ENCODE measurements at regions not wholly inside any gene's neighbourhood (a gene's known extent, or its start where the extent isn't known, plus 50 kb on each side); places are given as distances from the start of the nearest gene placed in this dataset.
"Not testable (repeated sequence)": the region's sequence is repeated elsewhere in the genome, so short reads cannot be mapped to it uniquely, and the experiment has no call there.

DNA sequence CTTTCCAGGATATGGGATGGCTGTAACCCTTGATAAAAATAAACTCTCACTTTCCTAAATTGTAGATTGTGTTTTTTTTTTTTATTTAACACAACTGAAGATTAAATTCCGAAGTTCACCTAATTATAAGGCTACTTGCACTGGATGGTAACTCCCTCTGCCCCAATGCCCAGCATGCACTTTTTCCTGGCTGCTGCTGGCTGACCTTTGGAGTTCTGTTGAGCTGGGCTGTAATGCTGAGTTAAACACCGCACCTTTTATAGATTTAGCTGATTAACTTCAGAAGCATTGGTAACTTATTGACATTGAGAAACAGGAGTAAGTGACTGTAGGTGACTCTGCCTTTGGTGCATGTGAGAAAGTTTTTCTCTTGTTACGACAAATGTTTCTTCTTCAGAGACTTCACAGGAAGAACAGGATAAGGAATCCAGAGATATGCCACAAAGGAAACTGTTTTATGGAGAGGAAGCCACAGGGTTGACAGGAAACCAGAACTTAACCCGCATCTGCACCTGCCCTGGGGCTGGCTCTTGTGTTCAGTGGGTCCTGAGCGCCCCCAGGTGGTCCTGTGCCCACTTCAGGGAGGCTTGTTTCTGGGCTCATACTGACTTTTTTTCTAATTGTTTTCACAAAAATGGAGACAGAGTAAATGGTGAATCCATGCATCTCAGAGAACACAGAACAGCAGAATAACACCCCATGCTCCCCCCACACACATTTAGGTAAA is 1240.3 kb downstream of the TMEM121 start:
- H3K4me1 ChIP-seq (ENCODE audit: control insufficient read depth, insufficient read depth, low read length); H3K4me3 ChIP-seq (ENCODE audit: low read length); H3K36me3 ChIP-seq (ENCODE audit: control insufficient read depth, insufficient read depth, low read length); H3K27ac ChIP-seq (ENCODE audit: low read length); H3K9me3 ChIP-seq (ENCODE audit: control insufficient read depth, low read depth, low read length); H3K27me3 ChIP-seq (ENCODE audit: control insufficient read depth, insufficient read depth, low read length): not testable (repeated sequence)
- DNase-seq, result peak in 1 of 2 donors; percentile 0
- no CpG with 5 or more reads among the region's 5 CpGs for WGBS (ENCODE audit: insufficient coverage, low lambda C conversion rate)

GRCh38 chr14:106768230-106768629 is 1241.8 kb downstream of the TMEM121 start:
- H3K4me1 ChIP-seq (ENCODE audit: control insufficient read depth, insufficient read depth, low read length); H3K4me3 ChIP-seq (ENCODE audit: low read length); H3K36me3 ChIP-seq (ENCODE audit: control insufficient read depth, insufficient read depth, low read length); H3K9me3 ChIP-seq (ENCODE audit: control insufficient read depth, low read depth, low read length); H3K27me3 ChIP-seq (ENCODE audit: control insufficient read depth, insufficient read depth, low read length); H3K27ac ChIP-seq (ENCODE audit: low read length): not testable (repeated sequence)
- WGBS (ENCODE audit: insufficient coverage, low lambda C conversion rate), result no CpG with 5 or more reads among the region's 8 CpGs
- peak in 1 of 2 donors; percentile 0 for DNase-seq

- DNase-seq; H3K9me3 ChIP-seq (ENCODE audit: control insufficient read depth, low read depth, low read length); H3K36me3 ChIP-seq (ENCODE audit: control insufficient read depth, insufficient read depth, low read length); H3K27ac ChIP-seq (ENCODE audit: low read length); H3K4me1 ChIP-seq (ENCODE audit: control insufficient read depth, insufficient read depth, low read length); H3K27me3 ChIP-seq (ENCODE audit: control insufficient read depth, insufficient read depth, low read length); H3K4me3 ChIP-seq (ENCODE audit: low read length): not testable (repeated sequence)
- 82% methylated on average over 2 of the region's 8 CpGs for WGBS (ENCODE audit: insufficient coverage, low lambda C conversion rate)
These were observed 1242.8 kb downstream of the TMEM121 start for GRCh38 chr14:106768972-106769700.

GRCh38 chr14:106770158-106770672 is 1243.8 kb downstream of the TMEM121 start:
- not testable (repeated sequence) for H3K4me1 ChIP-seq (ENCODE audit: control insufficient read depth, insufficient read depth, low read length); H3K4me3 ChIP-seq (ENCODE audit: low read length); H3K9me3 ChIP-seq (ENCODE audit: control insufficient read depth, low read depth, low read length); H3K27me3 ChIP-seq (ENCODE audit: control insufficient read depth, insufficient read depth, low read length); H3K36me3 ChIP-seq (ENCODE audit: control insufficient read depth, insufficient read depth, low read length); H3K27ac ChIP-seq (ENCODE audit: low read length)
- peak in 1 of 2 donors; percentile 0 for DNase-seq
- WGBS (ENCODE audit: insufficient coverage, low lambda C conversion rate), result no CpG with 5 or more reads among the region's 5 CpGs

GRCh38 chr14:106774889-106775480 is 1248.6 kb downstream of the TMEM121 start:
- H3K4me3 ChIP-seq (ENCODE audit: low read length); H3K4me1 ChIP-seq (ENCODE audit: control insufficient read depth, insufficient read depth, low read length); H3K27me3 ChIP-seq (ENCODE audit: control insufficient read depth, insufficient read depth, low read length); H3K27ac ChIP-seq (ENCODE audit: low read length); DNase-seq; H3K9me3 ChIP-seq (ENCODE audit: control insufficient read depth, low read depth, low read length); H3K36me3 ChIP-seq (ENCODE audit: control insufficient read depth, insufficient read depth, low read length): not testable (repeated sequence)
- WGBS (ENCODE audit: insufficient coverage, low lambda C conversion rate), result 0% methylated on average over 1 of the region's 11 CpGs

DNA sequence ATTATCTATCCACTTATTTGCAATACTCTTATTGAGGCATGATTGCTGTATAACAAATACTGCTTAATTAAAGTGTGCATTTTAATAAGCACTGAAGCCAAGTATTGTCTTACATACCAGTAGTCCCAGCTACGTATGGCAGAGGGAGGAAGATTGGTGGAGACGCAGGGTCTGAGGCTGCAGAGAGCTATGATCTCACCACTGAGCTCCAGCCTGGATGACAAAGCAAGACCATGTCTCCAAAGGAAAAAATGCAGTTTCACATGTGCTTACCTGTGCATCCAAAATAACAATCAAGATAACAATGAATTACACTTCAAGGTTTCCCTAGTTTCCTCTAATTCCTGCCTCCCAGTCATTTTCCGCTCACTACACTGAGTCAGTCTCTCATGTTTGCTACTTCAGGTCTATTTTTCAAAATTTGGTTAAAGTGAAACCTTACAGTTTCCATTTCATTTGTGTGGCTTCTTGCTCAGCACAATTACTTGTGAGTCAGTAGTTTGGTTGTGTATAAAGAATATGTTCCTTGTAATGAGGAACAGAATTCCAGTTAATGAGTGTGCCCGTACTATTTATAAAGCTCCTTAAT is 1250.1 kb downstream of the TMEM121 start:
- no peak overlapping the region for H3K4me3 ChIP-seq (ENCODE audit: low read length)
- H3K27me3 ChIP-seq (ENCODE audit: control insufficient read depth, insufficient read depth, low read length), result no peaks in the 10 kb centered on the region
- peaks cover 3% of the 10 kb centered on the region for H3K9me3 ChIP-seq (ENCODE audit: control insufficient read depth, low read depth, low read length)
- 86% methylated on average over 2 of the region's 4 CpGs for WGBS (ENCODE audit: insufficient coverage, low lambda C conversion rate)
- no peaks in the 10 kb centered on the region for H3K4me1 ChIP-seq (ENCODE audit: control insufficient read depth, insufficient read depth, low read length)
- H3K36me3 ChIP-seq (ENCODE audit: control insufficient read depth, insufficient read depth, low read length), result no peaks in the 10 kb centered on the region
- H3K27ac ChIP-seq (ENCODE audit: low read length), result no peak overlapping the region
- no peak for DNase-seq

DNA sequence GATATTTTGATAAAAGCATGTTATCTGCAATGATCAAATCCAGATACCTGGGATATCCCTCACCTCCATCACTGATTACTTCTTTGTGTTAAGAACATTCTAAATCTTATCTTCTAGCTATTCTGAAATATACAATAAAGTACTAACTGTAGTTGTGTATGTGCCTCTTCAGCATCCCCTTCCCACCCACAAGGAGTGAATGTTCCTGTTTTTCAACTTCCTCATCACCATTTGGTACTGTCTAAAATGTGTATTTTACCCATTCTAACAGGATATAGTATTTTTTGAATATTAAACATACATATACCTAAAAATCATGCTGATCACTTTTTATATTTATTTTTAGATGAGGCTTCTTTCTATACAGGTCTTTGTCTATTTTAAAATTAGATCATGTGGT is 1252.6 kb downstream of the TMEM121 start:
- Histone ChIP-seq H3K4me1 (ENCODE audit: control insufficient read depth, insufficient read depth, low read length) (no peaks in the 10 kb centered on the region), H3K4me3 (ENCODE audit: low read length) (no peak overlapping the region), H3K27ac (ENCODE audit: low read length) (no peak overlapping the region), H3K9me3 (ENCODE audit: control insufficient read depth, low read depth, low read length) (peaks cover 3% of the 10 kb centered on the region), H3K27me3 (ENCODE audit: control insufficient read depth, insufficient read depth, low read length) (no peaks in the 10 kb centered on the region), H3K36me3 (ENCODE audit: control insufficient read depth, insufficient read depth, low read length) (no peaks in the 10 kb centered on the region)
- DNase-seq, result no peak

GRCh38 chr14:106786697-106787096 is 1260.3 kb downstream of the TMEM121 start:
- Histone ChIP-seq H3K9me3 (ENCODE audit: control insufficient read depth, low read depth, low read length) (no peaks in the 10 kb centered on the region), H3K27me3 (ENCODE audit: control insufficient read depth, insufficient read depth, low read length) (no peaks in the 10 kb centered on the region), H3K27ac (ENCODE audit: low read length) (no peak overlapping the region), H3K36me3 (ENCODE audit: control insufficient read depth, insufficient read depth, low read length) (no peaks in the 10 kb centered on the region), H3K4me1 (ENCODE audit: control insufficient read depth, insufficient read depth, low read length) (no peaks in the 10 kb centered on the region), H3K4me3 (ENCODE audit: low read length) (no peak overlapping the region)
- no CpG with 5 or more reads among the region's 1 CpG for WGBS (ENCODE audit: insufficient coverage, low lambda C conversion rate)
- no peak for DNase-seq

DNA sequence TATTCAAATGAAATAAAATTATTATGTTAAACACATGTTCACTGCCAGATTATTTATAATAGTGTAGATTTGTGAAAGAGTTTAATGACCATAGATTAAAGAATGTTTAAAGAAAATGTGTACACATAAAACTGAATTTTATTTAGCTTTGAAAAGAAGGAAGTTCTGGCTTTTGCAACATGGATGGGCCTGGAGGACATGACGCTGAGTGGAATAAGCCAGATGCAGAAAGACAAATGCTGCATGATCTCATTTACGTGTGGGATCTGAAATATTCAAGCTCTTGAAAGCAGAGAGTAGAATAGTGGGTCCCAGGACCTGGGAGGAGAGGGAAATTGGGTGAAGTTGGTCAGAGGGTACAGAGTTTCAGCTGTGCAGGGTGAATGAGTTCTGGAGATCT is 1261.2 kb downstream of the TMEM121 start:
- WGBS (ENCODE audit: insufficient coverage, low lambda C conversion rate), result no CpG with 5 or more reads among the region's 2 CpGs
- no peaks in the 10 kb centered on the region for H3K27me3 ChIP-seq (ENCODE audit: control insufficient read depth, insufficient read depth, low read length)
- H3K27ac ChIP-seq (ENCODE audit: low read length), result no peak overlapping the region
- no peaks in the 10 kb centered on the region for H3K9me3 ChIP-seq (ENCODE audit: control insufficient read depth, low read depth, low read length)
- no peaks in the 10 kb centered on the region for H3K36me3 ChIP-seq (ENCODE audit: control insufficient read depth, insufficient read depth, low read length)
- H3K4me1 ChIP-seq (ENCODE audit: control insufficient read depth, insufficient read depth, low read length), result no peaks in the 10 kb centered on the region
- no peak for DNase-seq
- H3K4me3 ChIP-seq (ENCODE audit: low read length), result no peak overlapping the region

- WGBS (ENCODE audit: insufficient coverage, low lambda C conversion rate), result no CpG with 5 or more reads among the region's 6 CpGs
- Histone ChIP-seq H3K27me3 (ENCODE audit: control insufficient read depth, insufficient read depth, low read length) (no peaks in the 10 kb centered on the region), H3K36me3 (ENCODE audit: control insufficient read depth, insufficient read depth, low read length) (no peaks in the 10 kb centered on the region), H3K27ac (ENCODE audit: low read length) (no peak overlapping the region), H3K9me3 (ENCODE audit: control insufficient read depth, low read depth, low read length) (no peaks in the 10 kb centered on the region), H3K4me1 (ENCODE audit: control insufficient read depth, insufficient read depth, low read length) (no peaks in the 10 kb centered on the region), H3K4me3 (ENCODE audit: low read length) (no peak overlapping the region)
- no peak for DNase-seq
These were observed 1262.2 kb downstream of the TMEM121 start for GRCh38 chr14:106788534-106788933.

All from large intestine (tissue), 3 donors.